ENCODE measurements at regions not wholly inside any gene's neighbourhood (a gene's known extent, or its start where the extent isn't known, plus 50 kb on each side); places are given as distances from the start of the nearest gene placed in this dataset.

DNA sequence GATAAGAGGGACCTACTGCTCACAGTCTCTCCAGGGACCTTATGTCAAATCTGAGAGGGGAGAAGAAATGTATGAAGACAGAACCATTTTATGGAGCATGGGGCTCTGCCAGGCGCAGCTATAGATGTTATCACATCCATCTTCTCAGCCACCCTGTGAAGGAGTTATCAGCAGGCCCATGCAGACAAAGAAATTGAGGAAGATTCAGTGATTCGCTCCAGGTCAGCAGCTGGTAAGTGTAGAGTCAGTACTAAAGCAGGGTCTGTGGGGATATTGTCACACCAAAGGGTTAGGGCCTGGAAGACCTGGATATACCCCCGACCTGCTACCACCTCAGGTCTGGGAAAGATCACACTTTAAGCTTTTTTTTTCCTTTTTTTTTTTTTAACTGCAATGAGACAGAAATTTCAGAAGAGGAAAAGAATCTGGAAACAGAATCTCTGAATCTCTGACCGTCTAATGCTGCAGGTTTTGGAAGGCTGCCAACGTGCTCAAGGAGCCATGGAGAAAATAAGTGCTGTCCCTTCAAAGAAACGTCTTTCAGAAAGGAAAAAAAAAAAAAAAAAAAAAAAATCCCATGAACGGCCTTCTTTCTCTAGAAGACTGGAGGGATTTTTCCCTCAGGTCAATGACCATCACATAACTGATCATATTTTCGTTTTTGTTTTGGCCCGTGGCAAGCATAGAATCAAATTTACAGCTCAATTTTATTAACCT is 73.3 kb upstream of the PLEKHG7 start:
- DNase-seq = no peak
- no peaks in the 10 kb centered on the region for H3K27me3 ChIP-seq (replicated peaks; ENCODE audit: control insufficient read depth, insufficient read depth, low read length, poor library complexity, severe bottlenecking)
- no peak overlapping the region for H3K27ac ChIP-seq (ENCODE audit: insufficient read depth, low read length, poor library complexity, severe bottlenecking)
- H3K36me3 ChIP-seq (ENCODE audit: control insufficient read depth, insufficient read depth, low read length) = no peaks in the 10 kb centered on the region
- H3K9me3 ChIP-seq (ENCODE audit: control insufficient read depth, low read length) = no peaks in the 10 kb centered on the region
- no peaks in the 10 kb centered on the region for H3K4me1 ChIP-seq (ENCODE audit: control insufficient read depth, insufficient read depth, low read length, poor library complexity, severe bottlenecking)
- no peak overlapping the region for H3K4me3 ChIP-seq (ENCODE audit: insufficient read depth, low read depth, low read length, poor library complexity, severe bottlenecking)

GRCh38 chr12:92628476-92628875 is 74.3 kb upstream of the PLEKHG7 start:
- H3K4me1 ChIP-seq (ENCODE audit: control insufficient read depth, insufficient read depth, low read length, poor library complexity, severe bottlenecking) = no peaks in the 10 kb centered on the region
- no peak for DNase-seq
- no peaks in the 10 kb centered on the region for H3K36me3 ChIP-seq (ENCODE audit: control insufficient read depth, insufficient read depth, low read length)
- no peaks in the 10 kb centered on the region for H3K9me3 ChIP-seq (ENCODE audit: control insufficient read depth, low read length)
- H3K4me3 ChIP-seq (ENCODE audit: insufficient read depth, low read depth, low read length, poor library complexity, severe bottlenecking) = no peak overlapping the region
- H3K27me3 ChIP-seq (replicated peaks; ENCODE audit: control insufficient read depth, insufficient read depth, low read length, poor library complexity, severe bottlenecking) = no peaks in the 10 kb centered on the region
- no peak overlapping the region for H3K27ac ChIP-seq (ENCODE audit: insufficient read depth, low read length, poor library complexity, severe bottlenecking)

GRCh38 chr12:92627511-92627910 is 75.3 kb upstream of the PLEKHG7 start:
- Histone ChIP-seq H3K4me1 (ENCODE audit: control insufficient read depth, insufficient read depth, low read length, poor library complexity, severe bottlenecking) (no peaks in the 10 kb centered on the region), H3K27me3 (replicated peaks; ENCODE audit: control insufficient read depth, insufficient read depth, low read length, poor library complexity, severe bottlenecking) (no peaks in the 10 kb centered on the region), H3K9me3 (ENCODE audit: control insufficient read depth, low read length) (no peaks in the 10 kb centered on the region), H3K36me3 (ENCODE audit: control insufficient read depth, insufficient read depth, low read length) (no peaks in the 10 kb centered on the region), H3K27ac (ENCODE audit: insufficient read depth, low read length, poor library complexity, severe bottlenecking) (no peak overlapping the region), H3K4me3 (ENCODE audit: insufficient read depth, low read depth, low read length, poor library complexity, severe bottlenecking) (no peak overlapping the region)
- DNase-seq = no peak

- H3K36me3 ChIP-seq (ENCODE audit: control insufficient read depth, insufficient read depth, low read length) = no peaks in the 10 kb centered on the region
- DNase-seq = no peak
- H3K27me3 ChIP-seq (replicated peaks; ENCODE audit: control insufficient read depth, insufficient read depth, low read length, poor library complexity, severe bottlenecking) = no peaks in the 10 kb centered on the region
- no peaks in the 10 kb centered on the region for H3K4me1 ChIP-seq (ENCODE audit: control insufficient read depth, insufficient read depth, low read length, poor library complexity, severe bottlenecking)
- no peak overlapping the region for H3K4me3 ChIP-seq (ENCODE audit: insufficient read depth, low read depth, low read length, poor library complexity, severe bottlenecking)
- no peak overlapping the region for H3K27ac ChIP-seq (ENCODE audit: insufficient read depth, low read length, poor library complexity, severe bottlenecking)
- no peaks in the 10 kb centered on the region for H3K9me3 ChIP-seq (ENCODE audit: control insufficient read depth, low read length)
Measured at GRCh38 chr12:92625639-92626310, 77.0 kb upstream of the PLEKHG7 start.

DNA sequence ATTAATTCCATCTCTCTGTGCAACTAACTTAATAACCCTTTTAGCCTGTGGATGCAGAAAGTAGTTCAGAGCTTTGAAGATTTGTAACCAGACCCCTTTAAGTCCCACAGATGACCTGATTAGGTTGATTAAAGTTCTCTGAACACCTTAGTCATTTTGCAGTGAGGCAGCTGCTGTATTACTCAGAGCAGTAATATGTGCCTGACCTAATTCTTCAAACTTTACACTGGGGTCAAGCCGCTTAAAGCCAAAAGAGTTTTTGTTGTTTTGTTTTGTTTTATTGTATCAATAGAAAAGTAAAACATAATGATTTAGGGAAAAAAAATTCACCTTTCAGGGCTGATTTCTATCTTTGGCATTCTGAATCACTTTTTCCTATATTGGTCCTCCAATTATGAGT is 78.6 kb upstream of the PLEKHG7 start:
- no peak overlapping the region for H3K4me3 ChIP-seq (ENCODE audit: insufficient read depth, low read depth, low read length, poor library complexity, severe bottlenecking)
- no peaks in the 10 kb centered on the region for H3K9me3 ChIP-seq (ENCODE audit: control insufficient read depth, low read length)
- H3K27ac ChIP-seq (ENCODE audit: insufficient read depth, low read length, poor library complexity, severe bottlenecking) = no peak overlapping the region
- no peak for DNase-seq
- H3K36me3 ChIP-seq (ENCODE audit: control insufficient read depth, insufficient read depth, low read length) = no peaks in the 10 kb centered on the region
- no peaks in the 10 kb centered on the region for H3K4me1 ChIP-seq (ENCODE audit: control insufficient read depth, insufficient read depth, low read length, poor library complexity, severe bottlenecking)
- H3K27me3 ChIP-seq (replicated peaks; ENCODE audit: control insufficient read depth, insufficient read depth, low read length, poor library complexity, severe bottlenecking) = no peaks in the 10 kb centered on the region

GRCh38 chr12:92623386-92623785 is 79.4 kb upstream of the PLEKHG7 start:
- Histone ChIP-seq H3K27ac (ENCODE audit: insufficient read depth, low read length, poor library complexity, severe bottlenecking) (no peak overlapping the region), H3K27me3 (replicated peaks; ENCODE audit: control insufficient read depth, insufficient read depth, low read length, poor library complexity, severe bottlenecking) (no peaks in the 10 kb centered on the region), H3K9me3 (ENCODE audit: control insufficient read depth, low read length) (no peaks in the 10 kb centered on the region), H3K4me3 (ENCODE audit: insufficient read depth, low read depth, low read length, poor library complexity, severe bottlenecking) (no peak overlapping the region), H3K4me1 (ENCODE audit: control insufficient read depth, insufficient read depth, low read length, poor library complexity, severe bottlenecking) (no peaks in the 10 kb centered on the region), H3K36me3 (ENCODE audit: control insufficient read depth, insufficient read depth, low read length) (no peaks in the 10 kb centered on the region)
- no peak for DNase-seq

GRCh38 chr12:92621833-92622232 is 81.0 kb upstream of the PLEKHG7 start:
- no peak overlapping the region for H3K27ac ChIP-seq (ENCODE audit: insufficient read depth, low read length, poor library complexity, severe bottlenecking)
- DNase-seq = no peak
- no peaks in the 10 kb centered on the region for H3K27me3 ChIP-seq (replicated peaks; ENCODE audit: control insufficient read depth, insufficient read depth, low read length, poor library complexity, severe bottlenecking)
- no peaks in the 10 kb centered on the region for H3K4me1 ChIP-seq (ENCODE audit: control insufficient read depth, insufficient read depth, low read length, poor library complexity, severe bottlenecking)
- H3K9me3 ChIP-seq (ENCODE audit: control insufficient read depth, low read length) = no peaks in the 10 kb centered on the region
- H3K36me3 ChIP-seq (ENCODE audit: control insufficient read depth, insufficient read depth, low read length) = no peaks in the 10 kb centered on the region
- H3K4me3 ChIP-seq (ENCODE audit: insufficient read depth, low read depth, low read length, poor library complexity, severe bottlenecking) = no peak overlapping the region

- Histone ChIP-seq H3K27ac (ENCODE audit: insufficient read depth, low read length, poor library complexity, severe bottlenecking) (no peak overlapping the region), H3K27me3 (replicated peaks; ENCODE audit: control insufficient read depth, insufficient read depth, low read length, poor library complexity, severe bottlenecking) (no peaks in the 10 kb centered on the region), H3K9me3 (ENCODE audit: control insufficient read depth, low read length) (no peaks in the 10 kb centered on the region), H3K4me3 (ENCODE audit: insufficient read depth, low read depth, low read length, poor library complexity, severe bottlenecking) (no peak overlapping the region), H3K36me3 (ENCODE audit: control insufficient read depth, insufficient read depth, low read length) (no peaks in the 10 kb centered on the region), H3K4me1 (ENCODE audit: control insufficient read depth, insufficient read depth, low read length, poor library complexity, severe bottlenecking) (no peaks in the 10 kb centered on the region)
- no peak for DNase-seq
Measured at GRCh38 chr12:92621312-92621711, 81.5 kb upstream of the PLEKHG7 start.

DNA sequence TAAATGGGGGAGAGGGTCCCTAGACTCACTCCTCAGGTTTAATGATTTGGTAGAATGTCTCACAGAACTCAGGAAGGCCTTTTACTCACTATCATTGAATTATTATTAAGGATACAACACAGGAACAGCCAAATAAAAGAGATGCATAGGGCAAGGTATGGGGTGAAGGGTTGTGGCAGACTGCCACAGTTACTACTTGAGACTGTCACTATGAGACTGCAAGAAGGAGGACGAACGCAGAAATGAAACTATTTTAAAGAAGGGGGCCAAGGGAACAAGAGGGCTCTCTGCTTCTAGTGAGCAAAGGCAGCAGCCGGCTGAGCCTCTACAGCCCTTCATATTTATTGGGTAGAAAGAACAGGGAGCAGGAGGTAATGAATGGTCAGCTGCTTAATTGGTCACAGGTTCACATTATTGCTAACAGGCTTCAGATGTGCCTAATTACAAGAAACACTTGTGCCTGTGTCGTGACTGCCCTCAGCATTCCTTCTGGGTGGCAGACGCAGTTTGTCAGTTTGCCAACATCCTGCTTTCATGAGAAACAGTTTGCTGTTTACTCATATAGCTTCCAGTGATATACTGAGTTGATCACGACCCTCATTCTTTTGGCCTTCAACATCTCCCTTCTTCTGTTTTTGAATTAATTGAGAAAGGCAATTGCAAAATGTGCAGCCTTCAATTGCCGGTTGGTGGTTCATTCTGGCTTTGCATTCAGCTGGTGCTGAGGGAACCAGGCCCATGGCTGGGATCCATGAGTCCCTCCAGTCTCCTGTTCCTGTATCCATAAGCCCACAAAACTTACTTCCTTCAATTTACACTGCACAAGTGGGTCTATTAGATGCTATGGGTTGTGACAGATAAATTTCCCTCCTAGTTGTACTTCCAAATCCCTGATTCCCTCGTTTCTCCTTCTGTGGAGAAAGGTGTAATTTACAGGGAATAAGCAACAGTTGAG is 82.8 kb upstream of the PLEKHG7 start:
- H3K4me1 ChIP-seq (ENCODE audit: control insufficient read depth, insufficient read depth, low read length, poor library complexity, severe bottlenecking) = no peaks in the 10 kb centered on the region
- no peaks in the 10 kb centered on the region for H3K36me3 ChIP-seq (ENCODE audit: control insufficient read depth, insufficient read depth, low read length)
- no peak overlapping the region for H3K27ac ChIP-seq (ENCODE audit: insufficient read depth, low read length, poor library complexity, severe bottlenecking)
- H3K9me3 ChIP-seq (ENCODE audit: control insufficient read depth, low read length) = no peaks in the 10 kb centered on the region
- DNase-seq = no peak
- H3K27me3 ChIP-seq (replicated peaks; ENCODE audit: control insufficient read depth, insufficient read depth, low read length, poor library complexity, severe bottlenecking) = no peaks in the 10 kb centered on the region
- H3K4me3 ChIP-seq (ENCODE audit: insufficient read depth, low read depth, low read length, poor library complexity, severe bottlenecking) = no peak overlapping the region

DNA sequence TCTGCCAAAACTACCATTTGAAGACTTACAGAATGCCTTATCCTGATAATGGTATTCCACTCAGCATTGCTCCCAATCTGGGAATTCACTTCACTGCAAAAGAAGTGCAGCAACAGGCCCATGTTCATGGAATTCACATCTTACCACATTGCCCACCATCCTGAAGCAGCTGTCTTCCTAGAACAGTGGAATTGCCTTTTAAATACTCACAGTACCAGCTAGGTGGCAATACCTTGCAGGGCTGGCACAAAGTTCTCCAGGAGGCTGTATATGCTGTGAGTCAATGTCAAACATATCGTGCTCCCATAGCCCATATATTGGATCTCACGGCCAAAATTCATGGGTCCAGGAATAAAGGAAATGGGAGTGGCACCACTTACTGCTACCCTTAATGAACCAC is 83.8 kb upstream of the PLEKHG7 start:
- Histone ChIP-seq H3K27ac (ENCODE audit: insufficient read depth, low read length, poor library complexity, severe bottlenecking) (no peak overlapping the region), H3K4me3 (ENCODE audit: insufficient read depth, low read depth, low read length, poor library complexity, severe bottlenecking) (no peak overlapping the region), H3K4me1 (ENCODE audit: control insufficient read depth, insufficient read depth, low read length, poor library complexity, severe bottlenecking) (no peaks in the 10 kb centered on the region), H3K36me3 (ENCODE audit: control insufficient read depth, insufficient read depth, low read length) (no peaks in the 10 kb centered on the region), H3K27me3 (replicated peaks; ENCODE audit: control insufficient read depth, insufficient read depth, low read length, poor library complexity, severe bottlenecking) (no peaks in the 10 kb centered on the region), H3K9me3 (ENCODE audit: control insufficient read depth, low read length) (no peaks in the 10 kb centered on the region)
- no peak for DNase-seq

All from effector memory CD4-positive, alpha-beta T cell (primary cell).